RWPE2 (cell line): ENCODE measurements at regions not wholly inside any gene's neighbourhood (a gene's known extent, or its start where the extent isn't known, plus 50 kb on each side); places are given as distances from the start of the nearest gene placed in this dataset.

ENCODE experiments used
- ATAC-seq: fragments of 200-7000 bp; cut with Tn5 transposase; 3 replicates; pipeline ENCODE4 v1.9.1; 2021; ENCODE audit warnings: low read depth
- DNase-seq: peaks from one replicate; pipeline ENCODE4 v3.0.0-alpha.2; 2020; ENCODE audit warnings: low spot score
- H3K27ac ChIP-seq: fragments of 450-650 bp; 2 replicates; pipeline ENCODE4 v1.5.1; 2017; ENCODE audit warnings: mild to moderate bottlenecking; ENCODE audit not compliant: poor library complexity, severe bottlenecking
- H3K27me3 ChIP-seq: fragments of 250-450 bp; sonication (Bioruptor Pico); 2 replicates; pipeline ENCODE4 v1.5.1; 2021; ENCODE audit warnings: mild to moderate bottlenecking, moderate library complexity; ENCODE audit not compliant: insufficient read depth, poor library complexity, severe bottlenecking
- H3K36me3 ChIP-seq: fragments of 250-450 bp; sonication (Bioruptor Pico); 2 replicates; pipeline ENCODE4 v1.5.1; 2020; ENCODE audit warnings: low read depth, mild to moderate bottlenecking, moderate library complexity
- H3K4me1 ChIP-seq: fragments of 250-450 bp; sonication (Bioruptor Pico); 2 replicates; pipeline ENCODE4 v1.5.1; 2021; ENCODE audit warnings: mild to moderate bottlenecking, moderate library complexity; ENCODE audit not compliant: insufficient read depth, poor library complexity, severe bottlenecking
- H3K4me3 ChIP-seq: fragments of 250-450 bp; sonication (Bioruptor Pico); 2 replicates; pipeline ENCODE4 v1.5.1; 2021; ENCODE audit warnings: mild to moderate bottlenecking, moderate library complexity; ENCODE audit not compliant: severe bottlenecking
- H3K9me3 ChIP-seq: fragments of 250-450 bp; sonication (Bioruptor Pico); 2 replicates; pipeline ENCODE4 v1.5.1; 2021; ENCODE audit warnings: mild to moderate bottlenecking, moderate library complexity; ENCODE audit not compliant: severe bottlenecking
- TF ChIP-seq, protein P1 (sequence below): fragments of 450-650 bp; IDR thresholded peaks from one replicate; pipeline ENCODE4 v1.5.1; 2017; ENCODE audit warnings: mild to moderate bottlenecking, moderate library complexity; ENCODE audit not compliant: poor library complexity, severe bottlenecking

DNA sequence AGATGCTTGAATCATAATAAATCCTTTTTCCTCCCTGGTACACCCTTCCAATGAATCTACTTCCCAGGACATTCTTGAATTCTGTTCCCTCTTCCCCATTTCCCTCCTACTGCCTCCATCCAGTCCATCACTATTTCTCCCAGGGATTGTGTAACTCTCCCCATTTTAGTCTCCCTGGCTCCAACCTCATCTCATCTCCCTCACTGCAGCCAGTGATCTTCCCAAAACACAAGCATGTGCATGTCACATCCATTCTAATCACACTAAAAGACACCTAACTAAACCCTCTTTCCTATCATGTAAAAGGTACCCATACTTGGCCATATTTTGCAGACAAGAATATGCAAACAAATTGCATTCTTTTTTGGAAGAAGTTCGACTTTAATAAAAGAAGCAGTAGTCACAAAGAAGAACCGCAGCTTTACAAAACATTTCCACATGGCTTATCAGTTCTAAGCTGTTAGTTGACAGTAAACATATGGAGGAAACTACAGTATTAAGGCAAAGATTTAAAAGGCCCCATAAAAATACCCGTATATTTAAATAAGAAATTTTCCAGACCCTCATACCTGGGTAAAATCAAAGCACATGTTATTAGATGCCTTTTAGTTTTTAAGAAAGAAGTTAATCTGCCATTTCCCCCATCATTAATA, 111.0 kb downstream of the KCTD12 start:
- ATAC-seq: no peak
- no peaks in the 10 kb centered on the region for H3K27me3 ChIP-seq
- TF ChIP-seq, protein P1, sequence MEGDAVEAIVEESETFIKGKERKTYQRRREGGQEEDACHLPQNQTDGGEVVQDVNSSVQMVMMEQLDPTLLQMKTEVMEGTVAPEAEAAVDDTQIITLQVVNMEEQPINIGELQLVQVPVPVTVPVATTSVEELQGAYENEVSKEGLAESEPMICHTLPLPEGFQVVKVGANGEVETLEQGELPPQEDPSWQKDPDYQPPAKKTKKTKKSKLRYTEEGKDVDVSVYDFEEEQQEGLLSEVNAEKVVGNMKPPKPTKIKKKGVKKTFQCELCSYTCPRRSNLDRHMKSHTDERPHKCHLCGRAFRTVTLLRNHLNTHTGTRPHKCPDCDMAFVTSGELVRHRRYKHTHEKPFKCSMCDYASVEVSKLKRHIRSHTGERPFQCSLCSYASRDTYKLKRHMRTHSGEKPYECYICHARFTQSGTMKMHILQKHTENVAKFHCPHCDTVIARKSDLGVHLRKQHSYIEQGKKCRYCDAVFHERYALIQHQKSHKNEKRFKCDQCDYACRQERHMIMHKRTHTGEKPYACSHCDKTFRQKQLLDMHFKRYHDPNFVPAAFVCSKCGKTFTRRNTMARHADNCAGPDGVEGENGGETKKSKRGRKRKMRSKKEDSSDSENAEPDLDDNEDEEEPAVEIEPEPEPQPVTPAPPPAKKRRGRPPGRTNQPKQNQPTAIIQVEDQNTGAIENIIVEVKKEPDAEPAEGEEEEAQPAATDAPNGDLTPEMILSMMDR: no peak

DNA sequence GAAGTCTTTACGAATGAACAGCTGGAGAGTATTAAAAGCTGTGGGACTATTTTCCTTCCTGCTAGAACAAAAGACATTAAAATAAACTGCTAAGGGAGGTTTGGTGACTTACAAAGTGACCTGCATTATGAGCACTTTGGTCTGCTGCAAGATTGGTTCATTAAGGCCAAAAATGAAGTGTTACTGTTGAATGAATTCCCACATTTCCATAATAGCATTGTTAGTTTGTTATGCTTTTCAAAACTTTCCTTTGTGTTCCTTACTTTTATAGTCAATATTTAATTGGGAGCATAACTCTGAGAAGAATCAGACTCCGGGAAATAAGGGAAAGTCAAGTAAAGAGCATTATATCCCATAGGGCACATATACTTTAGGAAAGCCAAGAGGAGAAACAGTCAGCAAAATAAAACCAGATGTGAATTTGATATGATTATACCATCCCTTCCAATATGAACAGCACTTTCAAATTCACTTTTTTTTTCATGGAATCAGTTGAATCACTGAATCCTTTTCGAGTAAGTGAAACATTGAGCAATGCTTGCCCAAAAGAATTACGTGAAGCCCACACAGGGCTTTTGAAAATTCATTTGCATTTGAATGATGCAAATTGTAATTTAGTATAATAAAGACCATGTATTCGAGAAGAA, 112.6 kb downstream of the KCTD12 start:
- no peak for DNase-seq
- TF ChIP-seq, protein P1: no peak
- no peak for ATAC-seq
- Histone ChIP-seq H3K9me3 (no peaks in the 10 kb centered on the region), H3K4me1 (no peaks in the 10 kb centered on the region), H3K27ac (no peak overlapping the region), H3K27me3 (no peaks in the 10 kb centered on the region), H3K36me3 (no peaks in the 10 kb centered on the region), H3K4me3 (no peak overlapping the region)

More for the DNA sequence above, 111.0 kb downstream of the KCTD12 start:
- Histone ChIP-seq H3K4me1 (no peaks in the 10 kb centered on the region), H3K36me3 (no peaks in the 10 kb centered on the region), H3K9me3 (no peaks in the 10 kb centered on the region), H3K4me3 (no peak overlapping the region), H3K27ac (no peak overlapping the region)
- DNase-seq: no peak

DNA sequence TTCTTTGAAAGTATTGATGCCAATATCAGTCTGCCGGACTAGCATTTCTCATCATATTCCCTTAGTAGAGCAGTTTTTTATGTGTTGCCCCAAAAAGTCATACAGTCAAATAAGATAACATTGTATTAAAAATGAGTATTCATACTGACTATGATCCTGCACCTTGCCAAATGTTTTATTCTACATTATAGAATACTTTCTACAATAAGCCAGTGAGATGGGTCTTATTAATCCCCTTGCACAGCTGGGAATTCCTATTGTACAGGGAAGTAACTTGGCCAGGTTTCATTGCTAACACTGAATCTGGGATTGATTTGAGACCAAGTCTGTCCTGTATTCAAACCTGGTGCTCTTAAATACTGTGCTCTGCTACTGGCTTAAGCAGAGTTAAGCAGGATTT, 114.0 kb downstream of the KCTD12 start:
- DNase-seq: no peak
- no peaks in the 10 kb centered on the region for H3K4me1 ChIP-seq
- H3K4me3 ChIP-seq: no peak overlapping the region
- no peaks in the 10 kb centered on the region for H3K27me3 ChIP-seq
- TF ChIP-seq, protein P1: no peak
- no peaks in the 10 kb centered on the region for H3K9me3 ChIP-seq
- no peaks in the 10 kb centered on the region for H3K36me3 ChIP-seq
- no peak for ATAC-seq
- no peak overlapping the region for H3K27ac ChIP-seq

DNA sequence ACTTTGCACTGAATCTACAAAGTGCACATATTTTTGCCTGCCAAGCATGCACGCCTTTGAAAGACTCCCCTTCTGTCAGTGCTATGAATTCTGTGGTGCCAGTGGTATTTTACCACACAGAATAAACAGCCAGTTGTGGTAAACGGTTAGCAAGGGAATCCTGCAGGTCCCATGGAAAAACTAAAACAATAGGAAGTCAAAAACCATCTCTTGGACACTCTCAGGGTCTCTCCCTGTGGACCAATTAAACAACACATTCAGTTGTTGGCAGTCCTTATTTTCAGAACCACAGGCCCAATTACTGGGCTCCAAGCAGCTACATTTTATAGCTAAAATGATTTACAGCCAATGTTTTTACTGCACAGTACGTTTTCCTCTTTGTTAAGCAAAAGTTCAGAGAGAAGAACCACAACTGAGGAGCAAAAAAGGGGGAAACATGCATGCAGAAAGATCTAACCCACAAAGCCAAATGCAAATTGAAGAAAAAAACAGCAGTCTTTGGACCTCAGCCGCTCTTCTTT, 116.9 kb downstream of the KCTD12 start:
- Histone ChIP-seq H3K4me3 (no peak overlapping the region), H3K27me3 (no peaks in the 10 kb centered on the region), H3K36me3 (no peaks in the 10 kb centered on the region), H3K27ac (no peak overlapping the region), H3K9me3 (no peaks in the 10 kb centered on the region), H3K4me1 (no peaks in the 10 kb centered on the region)
- TF ChIP-seq, protein P1: no peak
- DNase-seq: no peak
- ATAC-seq: no peak

DNA sequence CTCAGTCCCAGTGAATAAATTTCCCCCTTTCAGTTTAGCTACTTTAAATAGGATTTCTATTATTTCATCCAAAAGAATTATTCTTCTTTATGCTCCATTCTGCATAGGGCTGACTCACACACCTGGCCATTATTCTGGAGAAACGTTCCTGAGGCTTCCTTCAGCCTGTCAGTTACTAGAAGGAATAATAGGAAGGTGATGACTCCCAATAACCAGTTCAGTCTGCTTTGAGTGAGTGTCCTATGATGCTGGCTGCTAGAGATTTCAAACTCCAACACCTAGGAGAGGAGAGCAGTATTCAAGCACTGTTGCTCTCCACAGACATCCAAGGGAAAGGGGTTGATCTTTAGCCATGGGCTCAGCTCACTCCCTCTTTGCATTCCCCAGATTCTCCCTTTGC, 117.8 kb downstream of the KCTD12 start:
- H3K36me3 ChIP-seq: no peaks in the 10 kb centered on the region
- no peaks in the 10 kb centered on the region for H3K9me3 ChIP-seq
- H3K27me3 ChIP-seq: no peaks in the 10 kb centered on the region
- H3K4me1 ChIP-seq: no peaks in the 10 kb centered on the region
- ATAC-seq (no peak), DNase-seq (no peak)
- no peak overlapping the region for H3K4me3 ChIP-seq
- TF ChIP-seq, protein P1: no peak
- no peak overlapping the region for H3K27ac ChIP-seq
